H1 (cell line): ENCODE measurements at regions not wholly inside any gene's neighbourhood (a gene's known extent, or its start where the extent isn't known, plus 50 kb on each side); places are given as distances from the start of the nearest gene placed in this dataset.

ENCODE experiments used
- CTCF ChIA-PET: fragments of 300-600 bp; sonication (Branson Sonifier 250); formaldehyde crosslinking; loops from one replicate; lab custom pipeline; 2021; ENCODE audit not compliant: partially characterized antibody; lab: Charles Lee
- POLR2A ChIA-PET: fragments of 300-600 bp; sonication (Branson Sonifier 250); formaldehyde crosslinking; loops from one replicate; lab custom pipeline; 2021; ENCODE audit warnings: inconsistent platforms; ENCODE audit not compliant: partially characterized antibody; lab: Charles Lee
- DNase-seq, 2 experiments: peaks; one replicate each; pipeline versions ENCODE4 v3.0.0 to v3.0.0-alpha.2; 2010 to 2022; ENCODE audit warnings: low spot score in 2 of 2, low read depth in 1 of 2, mixed read lengths in 1 of 2
- FAIRE-seq: peaks from 2 replicates; lab custom pipeline; 2011; peaks lifted over from hg19 to GRCh38; lab: Jason Lieb, UNC
- H2AFZ ChIP-seq: 2 replicates; pipeline ENCODE4 v1.8.1; 2012; ENCODE audit warnings: low read length, inconsistent platforms
- H2AK5ac ChIP-seq: 2 replicates; pipeline ENCODE4 v1.6.1; 2013; ENCODE audit warnings: low read depth, low read length
- H2BK120ac ChIP-seq: replicated peaks from 2 replicates; pipeline ENCODE3; 2013; ENCODE audit warnings: low read depth, low read length, inconsistent platforms
- H2BK12ac ChIP-seq: 2 replicates; pipeline ENCODE4 v1.6.1; 2013; ENCODE audit warnings: low read depth, low read length
- H2BK15ac ChIP-seq: 2 replicates; pipeline ENCODE4 v1.6.1; 2013; ENCODE audit warnings: low read length
- H2BK20ac ChIP-seq: 2 replicates; pipeline ENCODE4 v1.6.1; 2013; ENCODE audit warnings: low read length
- H2BK5ac ChIP-seq: 2 replicates; pipeline ENCODE4 v1.6.1; 2013; ENCODE audit warnings: low read depth, low read length
- H3K14ac ChIP-seq: 2 replicates; pipeline ENCODE4 v1.6.1; 2013; ENCODE audit warnings: inconsistent platforms; ENCODE audit not compliant: insufficient read length
- H3K18ac ChIP-seq: 2 replicates; pipeline ENCODE4 v1.6.1; 2013; ENCODE audit warnings: low read length; ENCODE audit errors: extremely low read depth
- H3K23ac ChIP-seq: 2 replicates; pipeline ENCODE4 v1.6.1; 2013; ENCODE audit warnings: inconsistent platforms; ENCODE audit not compliant: insufficient read length
- H3K23me2 ChIP-seq: 2 replicates; pipeline ENCODE4 v1.6.1; 2013; ENCODE audit warnings: low read depth, low read length
- H3K27ac ChIP-seq: 2 replicates; pipeline ENCODE4 v1.6.1; 2011; ENCODE audit warnings: low read depth, low read length, inconsistent platforms
- H3K27me3 ChIP-seq, 4 experiments: replicated peaks in 1 of 4; 1 replicate in 1 of 4; 2 replicates in 3 of 4; pipeline versions ENCODE4 v1.6.1 to v1.8.1; 2011 to 2013; ENCODE audit warnings: low read length in 3 of 4, mild to moderate bottlenecking in 3 of 4, inconsistent platforms in 2 of 4, mixed read lengths in 2 of 4, moderate library complexity in 1 of 4; ENCODE audit not compliant: control insufficient read depth in 3 of 4, insufficient read depth in 3 of 4; ENCODE audit errors: extremely low read depth in 1 of 4
- H3K36me3 ChIP-seq, 4 experiments: 2 replicates each; pipeline versions ENCODE4 v1.6.1 to v1.8.1; 2011 to 2013; ENCODE audit warnings: mild to moderate bottlenecking in 4 of 4, low read length in 3 of 4, moderate library complexity in 2 of 4, control low read depth in 1 of 4, inconsistent platforms in 1 of 4; ENCODE audit not compliant: insufficient read depth in 4 of 4, control insufficient read depth in 2 of 4
- H3K4ac ChIP-seq: replicated peaks from 2 replicates; pipeline ENCODE3; 2013; ENCODE audit warnings: low read length, low read depth, mixed read lengths, inconsistent platforms; ENCODE audit not compliant: insufficient read length
- H3K4me1 ChIP-seq, 4 experiments: replicated peaks in 1 of 4; 1 replicate in 1 of 4; 2 replicates in 3 of 4; pipeline versions ENCODE4 v1.6.1 to v1.8.1; 2011 to 2013; ENCODE audit warnings: low read length in 3 of 4, inconsistent platforms in 2 of 4, mixed read lengths in 1 of 4; ENCODE audit not compliant: insufficient read depth in 4 of 4, control insufficient read depth in 3 of 4
- H3K4me2 ChIP-seq, 2 experiments: 2 replicates each; pipeline versions ENCODE4 v1.6.1 to v1.8.1; 2011 to 2013; ENCODE audit warnings: low read depth in 2 of 2, low read length in 2 of 2, control low read depth in 1 of 2, inconsistent platforms in 1 of 2, mild to moderate bottlenecking in 1 of 2; ENCODE audit not compliant: insufficient read depth in 1 of 2
- H3K4me3 ChIP-seq, 4 experiments: fragments of 200-600, 300-600 bp in 1 of 4; sonication (generic), shearing (Covaris generic), sonication (Bioruptor Twin) in 1 of 4; 2 replicates each; pipeline versions ENCODE4 v1.5.1 to v1.8.1; 2011 to 2016; ENCODE audit warnings: low read length in 4 of 4, low read depth in 3 of 4, control low read depth in 2 of 4, inconsistent platforms in 2 of 4, mild to moderate bottlenecking in 2 of 4, mixed read lengths in 1 of 4, moderate library complexity in 1 of 4; ENCODE audit not compliant: insufficient read depth in 2 of 4; ENCODE audit errors: extremely low read depth in 1 of 4
- H3K56ac ChIP-seq: replicated peaks from 2 replicates; pipeline ENCODE3; 2013; ENCODE audit warnings: low read depth, mild to moderate bottlenecking, mixed read lengths, low read length, inconsistent platforms; ENCODE audit not compliant: insufficient read length
- H3K79me1 ChIP-seq: 2 replicates; pipeline ENCODE4 v1.6.1; 2013; ENCODE audit warnings: low read depth, low read length, control low read depth
- H3K79me2 ChIP-seq, 2 experiments: 2 replicates each; pipeline versions ENCODE4 v1.6.1 to v1.8.1; 2012 to 2013; ENCODE audit warnings: low read length in 2 of 2, mild to moderate bottlenecking in 2 of 2, inconsistent platforms in 1 of 2; ENCODE audit not compliant: insufficient read depth in 2 of 2, control insufficient read depth in 1 of 2
- H3K9ac ChIP-seq, 4 experiments: replicated peaks in 1 of 4; 1 replicate in 1 of 4; 2 replicates in 3 of 4; pipeline versions ENCODE4 v1.6.1 to v1.8.1; 2011 to 2013; ENCODE audit warnings: low read depth in 3 of 4, low read length in 3 of 4, control low read depth in 2 of 4, mild to moderate bottlenecking in 2 of 4, moderate library complexity in 2 of 4, inconsistent platforms in 1 of 4; ENCODE audit errors: extremely low read depth in 1 of 4
- H3K9me3 ChIP-seq, 2 experiments: 2 replicates each; pipeline versions ENCODE4 v1.6.1 to v1.8.1; 2012 to 2013; ENCODE audit warnings: mild to moderate bottlenecking in 2 of 2, moderate library complexity in 2 of 2, control low read depth in 1 of 2, inconsistent platforms in 1 of 2, low read depth in 1 of 2, low read length in 1 of 2, mixed read lengths in 1 of 2; ENCODE audit not compliant: insufficient read depth in 2 of 2
- H4K20me1 ChIP-seq, 2 experiments: replicated peaks in 1 of 2; 2 replicates each; pipeline versions ENCODE3 to v1.8.1; 2011 to 2013; ENCODE audit warnings: inconsistent platforms in 2 of 2, low read length in 2 of 2, mild to moderate bottlenecking in 1 of 2; ENCODE audit not compliant: insufficient read depth in 2 of 2, control insufficient read depth in 1 of 2
- H4K5ac ChIP-seq: 2 replicates; pipeline ENCODE4 v1.6.1; 2013; ENCODE audit warnings: low read length, low read depth, mixed read lengths, inconsistent platforms; ENCODE audit not compliant: insufficient read length
- H4K8ac ChIP-seq: 2 replicates; pipeline ENCODE4 v1.8.0; 2013; ENCODE audit warnings: mild to moderate bottlenecking, moderate library complexity, low read length, inconsistent platforms; ENCODE audit not compliant: insufficient read depth; ENCODE audit errors: extremely low read depth
- H4K91ac ChIP-seq: replicated peaks from 2 replicates; pipeline ENCODE3; 2013; ENCODE audit warnings: low read length, mixed read lengths, inconsistent platforms; ENCODE audit not compliant: insufficient read length
- GTF2F1 ChIP-seq: IDR thresholded peaks from 2 replicates; pipeline ENCODE4 v1.6.1; 2012; ENCODE audit warnings: low read depth, low read length, improper control_type of control experiment, borderline replicate concordance
- HDAC2 ChIP-seq, 2 experiments: fragments of 300-600 bp in 1 of 2; sonication (generic) in 1 of 2; IDR thresholded peaks; 2 replicates each; pipeline ENCODE4 v1.6.1; 2011 to 2012; ENCODE audit warnings: low read depth in 2 of 2, low read length in 2 of 2, mild to moderate bottlenecking in 2 of 2, moderate library complexity in 2 of 2, borderline replicate concordance in 1 of 2, inconsistent platforms in 1 of 2
- SIX5 ChIP-seq: IDR thresholded peaks from 2 replicates; pipeline ENCODE4 v1.6.1; 2011; ENCODE audit warnings: mild to moderate bottlenecking, low read depth, low read length
- TBP ChIP-seq: IDR thresholded peaks from 2 replicates; pipeline ENCODE4 v1.6.1; 2011; ENCODE audit warnings: low read depth, low read length, improper control_type of control experiment
- WGBS, 2 experiments: shearing (Covaris generic) in 1 of 2; methylation state at CpG; one replicate each; pipeline versions ENCODE4 v1.1.6 to v1.1.7; 2013 to 2015; ENCODE audit warnings: low lambda C conversion rate in 2 of 2, mixed read lengths in 2 of 2, inconsistent platforms in 1 of 2, low coverage in 1 of 2, missing lambda C conversion rate in 1 of 2; ENCODE audit not compliant: insufficient replicate concordance in 2 of 2, insufficient coverage in 1 of 2, insufficient read length in 1 of 2; ENCODE audit errors: extremely low coverage in 1 of 2, missing lambda C conversion rate in 1 of 2; 5-methylcytosine and 5-hydroxymethylcytosine counted together

DNA sequence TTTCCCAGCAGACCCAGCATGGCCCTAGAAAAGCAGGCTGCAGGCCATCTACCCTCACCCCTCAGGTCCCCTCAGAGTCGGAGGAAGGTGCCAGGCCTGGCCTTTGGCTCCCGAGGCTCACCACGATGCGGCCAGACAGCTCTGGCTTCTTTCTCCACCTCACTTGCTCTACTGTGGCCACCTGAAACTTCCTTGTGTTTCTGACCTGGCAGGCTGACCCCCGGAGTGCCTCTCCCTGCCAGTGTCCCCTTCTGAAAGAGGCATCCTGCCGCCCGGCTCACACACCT, 375.0 kb upstream of the HS6ST1 start:
- H4K5ac ChIP-seq, result no peak overlapping the region
- no peaks in the 10 kb centered on the region; a peak in 1 of 7 replicates for H3K27me3 ChIP-seq
- DNase-seq (no peak), FAIRE-seq (no peak)
- H3K36me3 ChIP-seq, result no peaks in the 10 kb centered on the region
- no peaks in the 10 kb centered on the region for H4K20me1 ChIP-seq
- no peak overlapping the region for H4K91ac ChIP-seq
- H2BK120ac ChIP-seq, result no peak overlapping the region
- no peak overlapping the region for H2BK20ac ChIP-seq
- H3K9me3 ChIP-seq, result no peaks in the 10 kb centered on the region; a peak in 1 of 4 replicates
- H3K56ac ChIP-seq, result no peak overlapping the region
- H3K14ac ChIP-seq, result no peak overlapping the region
- no peak overlapping the region for H3K9ac ChIP-seq
- 71% methylated on average over 7 of the region's 7 CpGs; no CpG with 5 or more reads in 1 of the 2 experiments for WGBS, 2 experiments
- H3K4me2 ChIP-seq, result no peak overlapping the region
- no peak overlapping the region for H3K4ac ChIP-seq
- H4K8ac ChIP-seq, result no peak overlapping the region
- no peak overlapping the region for H3K23ac ChIP-seq
- H3K23me2 ChIP-seq, result no peaks in the 10 kb centered on the region
- no peak overlapping the region for H3K27ac ChIP-seq
- peaks cover 0 to 3% (median 1%) of the 10 kb centered on the region in 4 experiments; a peak in 3 of 7 replicates for H3K4me1 ChIP-seq
- H3K18ac ChIP-seq, result peak overlapping the region; percentile 32; the same call in 1 of the 2 replicates
- H2BK5ac ChIP-seq, result no peak overlapping the region
- no peak overlapping the region for H2BK15ac ChIP-seq
- POLR2A ChIA-PET, result no interaction called here
- no peak overlapping the region for H3K4me3 ChIP-seq
- 0 out of 2 replicates have a peak overlapping the region, but pooled peaks have one; percentile 50 for H2BK12ac ChIP-seq
- CTCF ChIA-PET, result no interaction called here
- H3K79me1 ChIP-seq, result no peaks in the 10 kb centered on the region
- TF ChIP-seq TBP (no peak), SIX5 (no peak), HDAC2 (IDR thresholded peaks at IDR 0.05; ENCODE audit: borderline replicate concordance in 1 of 2, low read depth in 2 of 2, low read length in 2 of 2) (no peak), GTF2F1 (no peak)
- H2AK5ac ChIP-seq, result no peak overlapping the region
- H2AFZ ChIP-seq, result no peak overlapping the region
- no peaks in the 10 kb centered on the region for H3K79me2 ChIP-seq
